ENCODE measurements at regions not wholly inside any gene's neighbourhood (a gene's known extent, or its start where the extent isn't known, plus 50 kb on each side); places are given as distances from the start of the nearest gene placed in this dataset.

GRCh38 chr22:22424210-22424800 is 84.2 kb downstream of the ZNF280B start:
- peaks cover 28% of the 10 kb centered on the region for H3K4me1 ChIP-seq (ENCODE audit: insufficient read depth)
- no peaks in the 10 kb centered on the region for H3K36me3 ChIP-seq
- no peak overlapping the region for H3K27ac ChIP-seq
- no peaks in the 10 kb centered on the region for H3K9me3 ChIP-seq
- H3K27me3 ChIP-seq, result no peaks in the 10 kb centered on the region
- no peak overlapping the region for H3K4me3 ChIP-seq
- no peak for DNase-seq
- intact Hi-C loops (cut with DNase I), result no loop called here
- TF ChIP-seq POLR2A (IDR thresholded peaks at IDR 0.05) (no peak), EP300 (IDR thresholded peaks at IDR 0.05) (no peak), CTCF (IDR thresholded peaks at IDR 0.05) (no peak)
- WGBS, 3 donors, result 45 to 61% (median 58%) methylated on average over 13 of the region's 13 CpGs

GRCh38 chr22:22424956-22425355 is 83.6 kb downstream of the ZNF280B start:
- WGBS, 3 donors, result 82 to 89% (median 85%) methylated on average over 3 of the region's 3 CpGs
- TF ChIP-seq POLR2A (IDR thresholded peaks at IDR 0.05) (no peak), EP300 (IDR thresholded peaks at IDR 0.05) (no peak), CTCF (IDR thresholded peaks at IDR 0.05) (no peak)
- H3K4me3 ChIP-seq, result no peak overlapping the region
- H3K27ac ChIP-seq, result no peak overlapping the region
- no peaks in the 10 kb centered on the region for H3K27me3 ChIP-seq
- no peaks in the 10 kb centered on the region for H3K9me3 ChIP-seq
- H3K36me3 ChIP-seq, result no peaks in the 10 kb centered on the region
- peaks cover 28% of the 10 kb centered on the region for H3K4me1 ChIP-seq (ENCODE audit: insufficient read depth)
- no peak for DNase-seq
- intact Hi-C loops (cut with DNase I), result no loop called here

GRCh38 chr22:22425356-22425755 is 83.2 kb downstream of the ZNF280B start:
- WGBS, 3 donors, result 43 to 83% (median 80%) methylated on average over 1 of the region's 1 CpG

GRCh38 chr22:22425783-22426624 is 82.5 kb downstream of the ZNF280B start:
- H3K27ac ChIP-seq, result no peak overlapping the region
- no peaks in the 10 kb centered on the region for H3K36me3 ChIP-seq
- 31 to 44% (median 38%) methylated on average over 8 of the region's 8 CpGs for WGBS, 3 donors
- TF ChIP-seq POLR2A (IDR thresholded peaks at IDR 0.05) (no peak), EP300 (IDR thresholded peaks at IDR 0.05) (no peak), CTCF (IDR thresholded peaks at IDR 0.05) (no peak)
- DNase-seq, result peak in 1 of 5 donors; percentile 47
- intact Hi-C loops (cut with DNase I), result no loop called here
- no peaks in the 10 kb centered on the region for H3K27me3 ChIP-seq
- peaks cover 28% of the 10 kb centered on the region for H3K4me1 ChIP-seq (ENCODE audit: insufficient read depth)
- H3K9me3 ChIP-seq, result no peaks in the 10 kb centered on the region
- no peak overlapping the region for H3K4me3 ChIP-seq

More at GRCh38 chr22:22425356-22425755, 83.2 kb downstream of the ZNF280B start:
- Histone ChIP-seq H3K36me3 (no peaks in the 10 kb centered on the region), H3K4me3 (no peak overlapping the region), H3K27me3 (no peaks in the 10 kb centered on the region), H3K9me3 (no peaks in the 10 kb centered on the region), H3K27ac (no peak overlapping the region), H3K4me1 (ENCODE audit: insufficient read depth) (peaks cover 28% of the 10 kb centered on the region)
- TF ChIP-seq CTCF (IDR thresholded peaks at IDR 0.05), result no peak
- no peak for TF ChIP-seq EP300 (IDR thresholded peaks at IDR 0.05)
- no peak for TF ChIP-seq POLR2A (IDR thresholded peaks at IDR 0.05)
- intact Hi-C loops (cut with DNase I), result no loop called here
- no peak for DNase-seq

All from ovary (tissue), 7 donors.